ENCODE measurements at regions not wholly inside any gene's neighbourhood (a gene's known extent, or its start where the extent isn't known, plus 50 kb on each side); places are given as distances from the start of the nearest gene placed in this dataset.

DNA sequence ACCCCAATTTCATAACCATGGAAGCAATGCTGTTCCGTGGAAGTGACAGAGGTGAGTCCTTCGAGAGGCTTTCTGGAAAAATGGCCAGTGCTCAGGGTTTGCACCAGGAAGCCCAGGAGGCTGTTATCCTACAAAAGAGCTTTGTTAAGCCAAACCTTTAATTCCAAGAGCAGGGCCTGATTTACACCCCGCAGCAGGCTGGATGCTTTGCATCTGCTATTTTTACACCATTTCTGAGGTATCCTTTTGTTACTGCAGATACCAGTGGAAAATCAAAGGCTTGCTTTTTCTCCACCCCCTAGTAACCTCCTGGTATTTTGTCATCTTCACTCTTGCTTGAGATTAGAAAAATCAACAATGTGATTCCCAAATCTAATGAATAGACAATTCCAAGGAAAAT lies 380.6 kb downstream of the SOX11 start:
- WGBS, 2 experiments (ENCODE audit: extremely low coverage in 1 of 2, insufficient coverage in 1 of 2, insufficient read length in 1 of 2, insufficient replicate concordance in 2 of 2, low coverage in 1 of 2, low lambda C conversion rate in 2 of 2, missing lambda C conversion rate in 1 of 2), result 50% methylated on average over 3 of the region's 3 CpGs; no CpG with 5 or more reads in 1 of the 2 experiments
- POLR2A ChIA-PET (ENCODE audit: partially characterized antibody), result no interaction called here
- TF ChIP-seq TBP (IDR thresholded peaks at IDR 0.05; ENCODE audit: low read depth, low read length) (no peak), RAD21 (IDR thresholded peaks at IDR 0.05 in 1 of 2, conservative IDR thresholded peaks at IDR 0.05 in 1 of 2; ENCODE audit: low read depth in 2 of 2, low read length in 2 of 2) (no peak), SP2 (IDR thresholded peaks at IDR 0.05; ENCODE audit: low read length) (no peak), RXRA (IDR thresholded peaks at IDR 0.05; ENCODE audit: insufficient read depth, low read depth, low read length) (no peak), KDM5A (IDR thresholded peaks at IDR 0.05; ENCODE audit: low read length) (no peak), JUND (IDR thresholded peaks at IDR 0.05; ENCODE audit: low read length) (no peak), MAFK (IDR thresholded peaks at IDR 0.05; ENCODE audit: low read depth, low read length) (no peak), NRF1 (IDR thresholded peaks at IDR 0.05; ENCODE audit: low read depth, low read length) (no peak), EZH2 (IDR thresholded peaks at IDR 0.05; ENCODE audit: low read depth, low read length, severe bottlenecking) (no peak), CEBPB (IDR thresholded peaks at IDR 0.05; ENCODE audit: low read depth, low read length) (no peak), CREB1 (IDR thresholded peaks at IDR 0.05) (no peak), SP4 (IDR thresholded peaks at IDR 0.05; ENCODE audit: low read length) (no peak), CHD1 (IDR thresholded peaks at IDR 0.05; ENCODE audit: low read depth, low read length) (no peak), CBX5 (IDR thresholded peaks at IDR 0.05; ENCODE audit: low read depth, low read length) (no peak), GTF2F1 (IDR thresholded peaks at IDR 0.05; ENCODE audit: borderline replicate concordance, low read depth, low read length) (no peak), CBX8 (IDR thresholded peaks at IDR 0.05; ENCODE audit: borderline replicate concordance, low read depth, low read length) (no peak)

More for the DNA sequence above, 380.6 kb downstream of the SOX11 start:
- Histone ChIP-seq H3K4ac (replicated peaks; ENCODE audit: insufficient read length, low read depth, low read length) (no peak overlapping the region), H2BK15ac (ENCODE audit: low read length) (no peak overlapping the region), H3K27ac (ENCODE audit: low read depth, low read length) (no peak overlapping the region), H3K14ac (ENCODE audit: insufficient read length) (no peak overlapping the region), H3K9ac (replicated peaks in 1 of 4; ENCODE audit: extremely low read depth in 1 of 4, low read depth in 3 of 4, low read length in 3 of 4) (no peak overlapping the region), H3K27me3 (replicated peaks in 1 of 4; ENCODE audit: control insufficient read depth in 3 of 4, extremely low read depth in 1 of 4, insufficient read depth in 3 of 4, low read length in 3 of 4) (no peaks in the 10 kb centered on the region; a peak in 1 of 7 replicates), H3K79me2 (ENCODE audit: control insufficient read depth in 1 of 2, insufficient read depth in 2 of 2, low read length in 2 of 2) (no peaks in the 10 kb centered on the region), H2AK5ac (ENCODE audit: low read depth, low read length) (no peak overlapping the region), H2AFZ (ENCODE audit: low read length) (no peak overlapping the region), H4K91ac (replicated peaks; ENCODE audit: insufficient read length, low read length) (no peak overlapping the region), H4K20me1 (replicated peaks in 1 of 2; ENCODE audit: control insufficient read depth in 1 of 2, insufficient read depth in 2 of 2, low read length in 2 of 2) (no peaks in the 10 kb centered on the region), H3K4me3 (ENCODE audit: extremely low read depth in 1 of 4, insufficient read depth in 2 of 4, low read depth in 3 of 4, low read length in 4 of 4) (no peak overlapping the region), H2BK12ac (ENCODE audit: low read depth, low read length) (no peak overlapping the region), H3K79me1 (ENCODE audit: low read depth, low read length) (no peaks in the 10 kb centered on the region), H4K5ac (ENCODE audit: insufficient read length, low read depth, low read length) (no peak overlapping the region), H2BK5ac (ENCODE audit: low read depth, low read length) (no peak overlapping the region), H3K9me3 (ENCODE audit: insufficient read depth in 2 of 2, low read depth in 1 of 2, low read length in 1 of 2) (no peaks in the 10 kb centered on the region), H2BK20ac (ENCODE audit: low read length) (no peak overlapping the region), H3K23me2 (ENCODE audit: low read depth, low read length) (no peaks in the 10 kb centered on the region), H3K56ac (replicated peaks; ENCODE audit: insufficient read length, low read depth, low read length) (no peak overlapping the region), H3K4me1 (replicated peaks in 1 of 4; ENCODE audit: control insufficient read depth in 3 of 4, insufficient read depth in 4 of 4, low read length in 3 of 4) (peaks cover 19 to 31% (median 26%) of the 10 kb centered on the region in 4 experiments), H2BK120ac (replicated peaks; ENCODE audit: low read depth, low read length) (no peak overlapping the region), H3K18ac (ENCODE audit: extremely low read depth, low read length) (no peak overlapping the region), H3K36me3 (ENCODE audit: control insufficient read depth in 2 of 4, insufficient read depth in 4 of 4, low read length in 3 of 4) (no peaks in the 10 kb centered on the region), H3K23ac (ENCODE audit: insufficient read length) (no peak overlapping the region), H4K8ac (ENCODE audit: extremely low read depth, insufficient read depth, low read length) (no peak overlapping the region), H3K4me2 (ENCODE audit: insufficient read depth in 1 of 2, low read depth in 2 of 2, low read length in 2 of 2) (peak overlapping the region in 1 of 2 experiments; percentile 37; a peak in 1 of 4 replicates)
- no peak for DNase-seq (ENCODE audit: low read depth in 1 of 2, low spot score in 2 of 2)
- peak; percentile 7 for FAIRE-seq
- CTCF ChIA-PET (ENCODE audit: partially characterized antibody), result no interaction called here

Data from H1 (cell line).